Fibroblast of skin of right quadriceps (primary cell): ENCODE measurements at regions not wholly inside any gene's neighbourhood (a gene's known extent, or its start where the extent isn't known, plus 50 kb on each side); places are given as distances from the start of the nearest gene placed in this dataset.

Experiments
- DNase-seq: peaks from one replicate; pipeline ENCODE4 v3.0.0-alpha.2; 2013

DNA sequence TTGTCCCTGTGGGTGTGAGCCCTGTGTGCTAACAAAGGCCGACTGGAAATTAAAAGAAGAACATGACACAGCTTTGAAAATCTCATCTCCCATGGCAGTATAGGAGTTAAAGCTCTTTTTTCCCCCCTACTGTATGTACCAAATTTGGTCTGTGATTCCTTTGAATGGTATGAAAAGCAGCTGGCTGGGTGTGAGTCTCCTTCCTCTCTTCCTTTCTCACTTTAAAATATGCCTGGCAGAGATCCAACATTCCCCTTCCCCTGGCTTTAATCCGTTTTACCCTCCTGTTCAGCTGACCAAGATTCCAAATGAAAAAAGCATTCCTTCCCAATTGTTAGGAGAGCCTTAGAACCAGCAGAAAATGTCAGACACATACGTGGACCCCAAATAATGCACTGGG, 225.0 kb upstream of the CELF2 start:
- peak; percentile 98 for DNase-seq

DNA sequence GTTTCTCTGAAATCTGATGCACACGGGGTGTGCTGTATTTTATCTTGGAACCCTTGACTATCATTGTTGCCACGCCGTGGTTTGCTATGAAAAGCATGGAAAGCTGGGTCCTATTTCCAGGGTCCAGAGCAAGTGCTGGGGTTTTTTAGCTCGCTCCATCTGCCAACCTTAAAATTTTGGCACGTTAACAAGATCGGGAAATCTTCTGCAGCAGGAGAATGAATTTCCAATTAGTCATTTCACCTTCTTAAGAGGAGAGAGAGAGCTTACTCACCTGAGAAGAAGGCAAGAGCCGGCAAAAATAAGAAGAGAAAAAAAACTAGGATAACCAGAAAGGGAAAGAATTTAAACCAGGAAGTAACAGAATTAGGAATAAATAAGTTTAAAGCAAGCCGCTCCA, 223.6 kb upstream of the CELF2 start:
- no peak for DNase-seq

DNA sequence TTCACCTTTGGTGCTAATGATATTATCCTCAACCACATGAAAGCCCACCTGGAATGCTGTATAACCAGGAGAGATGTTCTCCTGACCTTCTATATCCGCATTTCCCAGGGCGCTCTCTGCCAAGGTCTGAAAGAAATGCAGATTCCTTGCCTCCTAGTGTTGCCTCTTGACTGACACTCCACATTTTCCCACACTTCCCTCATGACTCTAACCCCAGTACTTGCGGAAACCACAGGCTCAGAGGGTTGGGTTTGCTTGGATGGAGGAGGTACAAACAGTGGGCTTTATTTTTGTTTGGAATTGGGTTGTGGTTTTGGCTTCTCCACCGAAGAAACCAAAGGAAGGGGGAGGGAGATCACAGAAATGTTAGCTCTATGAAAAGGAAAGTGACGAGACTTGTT, 222.9 kb upstream of the CELF2 start:
- DNase-seq = peak; percentile 91

- peak; percentile 35 for DNase-seq
Observed at GRCh38 chr10:10796061-10796773, 221.5 kb upstream of the CELF2 start.

GRCh38 chr10:10796774-10797415, 220.8 kb upstream of the CELF2 start:
- peak; percentile 39 for DNase-seq

DNA sequence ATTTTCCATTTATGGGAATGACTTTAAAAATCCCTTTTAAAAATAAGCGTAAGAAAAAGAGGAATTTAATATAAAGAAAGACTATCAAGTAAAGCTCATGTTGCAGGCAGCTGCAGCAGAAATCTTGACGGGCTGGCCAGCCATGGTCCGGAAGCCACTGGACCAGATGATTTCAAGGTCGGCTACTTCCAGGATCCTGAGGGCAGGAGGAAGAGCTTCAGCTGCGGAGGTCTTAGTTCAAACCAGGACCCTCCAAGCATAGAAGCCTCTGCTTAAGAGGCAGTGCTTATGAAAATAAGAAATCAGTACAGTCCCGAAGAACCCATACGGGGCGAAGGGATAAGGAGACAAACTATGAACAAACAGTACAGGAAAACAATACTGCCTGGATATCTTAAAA, 220.2 kb upstream of the CELF2 start:
- DNase-seq = no peak

DNA sequence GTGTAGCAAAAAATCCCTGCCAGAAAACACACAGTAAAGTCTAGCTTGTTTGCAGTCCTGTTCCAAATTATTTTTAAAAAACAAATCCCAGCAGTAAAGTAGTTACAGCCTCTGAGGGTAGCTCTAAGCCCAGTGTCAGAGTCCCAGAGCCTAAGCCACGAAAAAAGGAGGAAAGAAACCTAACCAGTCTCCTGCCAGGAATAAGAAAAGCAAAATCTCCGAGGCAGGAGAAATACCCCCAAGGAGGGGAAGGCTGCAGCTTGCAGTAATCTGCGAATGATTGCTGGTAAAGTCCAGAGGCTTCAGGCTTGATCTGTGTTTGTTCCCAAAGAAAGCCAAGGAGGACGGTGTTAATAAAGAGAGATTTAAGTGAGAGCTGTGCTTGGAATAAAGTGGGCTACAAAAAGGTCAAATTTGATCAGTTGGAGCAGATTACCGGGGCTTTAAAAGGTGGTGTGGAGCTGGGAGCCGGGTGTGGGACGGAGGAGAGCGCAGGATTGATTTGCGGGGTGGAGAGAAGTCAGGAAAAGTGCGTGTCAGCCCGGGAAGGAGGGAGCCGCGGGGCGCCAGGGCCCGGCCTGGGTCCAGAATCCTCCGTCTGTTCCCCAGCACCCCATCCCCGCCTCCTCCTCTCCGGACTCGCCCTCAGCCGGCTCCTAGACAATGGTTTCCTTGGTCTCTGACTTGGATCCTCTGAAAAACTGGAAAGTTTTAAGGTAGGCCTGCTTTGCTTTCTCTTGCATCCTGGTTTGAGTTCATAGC, 219.4 kb upstream of the CELF2 start:
- no peak for DNase-seq

DNA sequence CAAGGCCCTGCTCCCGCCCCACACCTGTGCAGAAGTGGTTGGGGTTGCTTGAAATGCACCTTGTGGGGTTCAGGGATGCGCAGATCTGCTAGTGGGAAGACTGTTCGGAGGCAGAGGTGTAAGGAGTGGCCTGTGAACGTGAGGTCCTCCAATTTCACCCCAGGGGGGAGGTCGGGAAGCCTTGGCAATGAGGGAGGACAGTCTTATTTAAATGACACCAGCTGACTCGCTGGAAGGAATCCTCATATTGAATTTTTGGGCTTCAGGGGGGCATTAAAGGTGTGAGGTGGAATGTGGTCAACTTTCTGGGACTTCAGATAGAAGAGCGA, 218.8 kb upstream of the CELF2 start:
- DNase-seq = no peak

DNA sequence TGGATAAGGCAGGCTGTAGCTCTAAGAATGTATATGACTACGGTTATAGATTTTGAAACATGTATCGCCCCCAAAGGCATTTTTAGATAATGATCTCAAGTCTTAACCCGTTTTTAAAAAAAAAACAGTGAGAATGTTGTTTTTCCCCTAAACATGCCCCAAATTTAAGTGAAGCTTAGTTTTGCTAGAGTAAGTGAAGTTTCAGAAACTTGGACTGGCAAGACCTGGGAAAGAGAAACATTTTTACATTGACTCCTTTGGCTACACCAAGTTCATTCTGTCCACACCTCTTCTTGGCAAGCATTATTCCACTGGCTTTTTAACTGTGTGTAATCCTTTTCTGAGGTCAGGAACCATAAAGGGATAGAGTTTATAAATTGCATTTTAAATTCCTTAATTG, 216.7 kb upstream of the CELF2 start:
- DNase-seq = no peak

DNA sequence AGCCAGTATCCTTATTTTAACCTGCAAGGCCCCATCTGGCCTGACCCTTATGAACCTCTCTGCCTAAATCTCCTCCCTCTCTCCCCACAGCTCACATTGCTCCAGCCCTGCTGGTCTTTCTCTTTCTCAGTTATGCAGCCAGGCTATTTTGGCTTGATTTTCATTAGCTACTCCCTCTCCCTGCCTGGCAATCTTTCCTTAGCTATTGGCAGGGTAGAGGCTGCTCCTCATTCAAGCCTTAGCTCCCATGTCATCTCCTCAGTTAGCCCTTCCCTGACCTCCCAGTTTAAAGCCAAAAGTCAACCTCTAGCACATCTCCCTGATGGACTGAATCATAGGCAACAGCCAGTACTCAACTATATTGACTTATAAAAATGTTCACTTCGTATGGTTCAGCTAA, 214.4 kb upstream of the CELF2 start:
- peak; percentile 29 for DNase-seq

DNA sequence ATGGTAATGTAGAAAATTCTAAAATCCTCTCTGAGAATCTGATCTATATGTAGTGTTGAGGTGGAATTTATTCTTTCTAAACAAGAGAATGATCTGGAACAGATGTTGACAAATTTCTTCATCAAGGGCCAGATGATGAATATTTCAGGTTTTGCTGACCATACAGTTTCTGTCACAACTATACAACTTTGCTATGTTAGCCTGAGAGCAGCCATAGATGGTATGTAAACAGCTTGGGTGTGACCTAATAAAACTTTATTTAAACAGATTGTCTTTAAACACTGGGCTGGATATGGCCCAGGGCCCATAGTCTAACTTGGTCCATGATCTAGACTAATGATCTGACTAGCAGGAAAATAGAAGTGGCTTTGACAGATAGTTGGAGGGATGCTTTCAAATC, 213.6 kb upstream of the CELF2 start:
- DNase-seq = peak; percentile 21

DNA sequence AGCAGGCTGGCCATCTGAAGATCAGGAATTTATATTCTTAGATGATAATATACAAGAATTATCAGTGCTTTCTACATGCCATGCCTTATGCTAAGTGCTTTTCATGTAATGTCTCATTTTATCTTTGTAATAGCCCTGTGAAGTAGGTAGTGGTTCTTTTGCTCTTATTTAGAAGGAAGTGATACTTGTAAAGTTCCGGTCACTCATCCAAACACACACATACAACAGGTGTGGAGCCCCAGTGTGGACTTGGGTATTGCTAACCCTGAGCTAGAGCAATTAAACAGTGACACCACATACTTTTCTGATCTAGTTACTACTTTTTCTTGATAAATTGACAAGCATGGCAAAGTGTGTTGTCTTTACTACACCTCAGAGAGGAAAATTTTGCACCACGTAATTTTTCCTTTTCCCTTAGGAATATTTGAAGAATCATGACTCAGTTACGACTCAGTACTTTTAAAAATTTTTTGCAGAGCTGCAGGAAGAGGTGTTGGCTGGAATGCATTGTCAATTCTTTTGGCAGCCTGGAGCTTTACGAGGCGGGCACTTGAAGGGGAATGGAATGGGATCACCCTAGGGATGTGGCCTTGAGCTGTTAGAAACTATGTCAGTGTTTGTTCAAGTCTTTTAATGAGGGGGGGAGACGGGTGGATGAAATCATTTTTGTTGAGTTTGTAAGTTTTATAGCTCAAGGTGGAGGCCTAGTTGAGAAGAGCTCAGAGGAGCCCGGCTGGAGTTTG, 212.5 kb upstream of the CELF2 start:
- DNase-seq = peak; percentile 97

GRCh38 chr10:10807106-10807505, 210.6 kb upstream of the CELF2 start:
- no peak for DNase-seq

DNA sequence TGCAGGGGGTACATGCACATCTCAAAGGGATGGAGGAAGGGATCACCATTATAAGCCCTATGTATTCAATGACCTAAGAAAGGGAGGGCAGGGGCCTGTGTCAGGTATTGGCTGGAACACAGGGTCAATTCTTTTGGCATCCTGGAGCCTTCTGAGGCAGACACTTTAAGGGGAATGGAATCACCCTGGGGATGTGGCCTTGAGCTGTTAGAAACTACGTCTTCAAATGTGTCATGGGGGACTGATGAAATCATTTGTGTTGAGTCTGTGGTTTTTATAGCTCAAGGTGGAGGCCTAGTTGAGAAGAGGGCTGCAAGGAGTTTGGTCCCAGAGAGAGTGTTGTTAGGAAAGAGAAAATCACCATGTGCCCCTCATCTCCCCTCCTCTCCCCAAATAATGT, 206.1 kb upstream of the CELF2 start:
- peak; percentile 28 for DNase-seq

DNA sequence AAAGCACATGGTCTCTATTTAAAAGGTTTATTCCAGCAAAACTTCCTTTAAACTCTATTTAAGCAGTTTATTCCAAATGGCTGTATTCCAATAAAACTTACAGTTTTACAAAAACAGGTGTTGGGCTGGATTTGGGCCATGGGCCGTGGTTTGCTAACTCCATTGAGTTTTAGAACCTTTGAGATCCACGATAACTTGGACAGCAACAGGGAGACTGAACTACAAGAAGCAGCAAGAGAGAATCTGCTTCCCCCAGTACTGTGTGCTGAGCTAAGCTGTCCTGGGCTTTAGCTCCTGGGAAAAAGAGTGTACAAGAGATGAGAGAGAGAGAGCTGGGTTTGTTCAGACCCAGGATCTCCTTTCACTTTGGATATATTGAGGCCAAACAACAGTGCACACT, 204.0 kb upstream of the CELF2 start:
- no peak for DNase-seq

DNA sequence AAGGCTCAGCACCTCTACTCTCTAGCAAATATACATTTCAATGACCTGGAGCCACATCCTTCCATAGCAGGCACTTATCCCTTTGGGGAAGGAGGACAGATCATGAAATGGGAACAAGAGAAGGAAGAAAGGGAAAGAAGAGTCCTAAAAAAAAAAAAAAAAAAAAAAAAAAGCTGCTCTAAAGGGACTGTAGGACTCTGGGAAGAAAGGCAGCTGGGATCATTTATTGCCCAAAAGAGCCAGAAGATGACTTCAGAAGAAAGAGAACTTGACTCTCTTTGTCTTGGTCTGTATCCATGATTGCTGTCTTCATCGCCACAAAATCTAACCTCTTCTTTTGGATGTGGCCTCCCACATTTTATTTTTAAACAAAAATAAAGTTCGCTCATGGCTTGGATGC, 203.6 kb upstream of the CELF2 start:
- DNase-seq = no peak

DNA sequence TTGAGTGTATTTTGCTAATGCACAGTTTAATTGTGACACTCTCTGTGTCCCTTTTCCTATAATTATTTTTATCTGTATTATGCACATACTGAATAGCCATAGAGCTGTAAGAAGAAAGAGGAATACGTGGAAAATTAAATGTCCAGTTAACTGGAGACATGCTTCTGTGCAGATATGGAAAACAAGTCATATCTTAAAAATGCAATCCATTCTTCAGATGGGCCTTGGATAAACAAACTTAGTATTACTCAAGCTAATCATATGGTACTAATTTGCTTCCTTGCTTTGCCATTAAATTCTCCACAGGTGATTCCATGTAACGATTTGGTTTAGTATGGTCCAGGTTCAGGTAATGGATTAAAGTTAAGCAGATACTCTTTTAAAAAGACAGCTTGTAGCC, 201.2 kb upstream of the CELF2 start:
- peak; percentile 63 for DNase-seq

DNA sequence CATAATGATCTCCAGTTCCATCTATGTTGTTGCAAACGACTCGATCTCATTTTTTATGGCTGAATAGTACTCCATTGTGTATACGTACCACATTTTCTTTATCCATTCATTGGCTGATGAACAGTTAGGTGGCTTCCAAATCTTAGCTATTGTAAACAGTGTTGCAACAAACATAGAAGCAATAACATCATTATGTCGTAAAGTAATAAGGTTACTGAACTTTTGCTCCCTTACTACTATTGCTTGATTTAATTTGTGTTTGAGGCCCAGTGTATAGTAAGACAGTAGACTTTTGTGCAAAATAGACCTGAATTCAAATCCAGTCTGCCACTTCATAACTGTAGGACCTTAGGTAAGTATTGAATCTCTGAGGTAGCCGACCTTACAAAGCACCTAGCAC, 200.1 kb upstream of the CELF2 start:
- DNase-seq = no peak

DNA sequence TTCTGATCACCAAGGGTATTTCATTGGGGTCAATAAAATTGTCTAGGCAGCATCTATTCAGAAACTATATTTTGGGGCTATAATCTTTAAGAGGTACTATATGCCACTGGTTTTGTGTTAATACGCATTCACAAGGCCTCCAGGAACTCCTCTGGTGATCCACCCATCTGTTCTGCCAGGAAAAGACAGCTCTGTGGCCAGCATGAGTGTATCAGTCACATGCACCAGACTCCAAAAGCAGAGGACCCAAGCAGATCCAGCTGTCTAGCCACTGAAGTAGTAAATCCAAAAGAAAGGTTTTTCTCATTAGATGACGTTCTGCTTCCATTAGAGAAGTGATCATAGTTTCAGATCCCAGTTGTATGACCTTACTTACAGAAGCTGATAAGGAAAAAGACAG, 199.6 kb upstream of the CELF2 start:
- peak; percentile 54 for DNase-seq

GRCh38 chr10:10819206-10819856, 198.3 kb upstream of the CELF2 start:
- DNase-seq = no peak

DNA sequence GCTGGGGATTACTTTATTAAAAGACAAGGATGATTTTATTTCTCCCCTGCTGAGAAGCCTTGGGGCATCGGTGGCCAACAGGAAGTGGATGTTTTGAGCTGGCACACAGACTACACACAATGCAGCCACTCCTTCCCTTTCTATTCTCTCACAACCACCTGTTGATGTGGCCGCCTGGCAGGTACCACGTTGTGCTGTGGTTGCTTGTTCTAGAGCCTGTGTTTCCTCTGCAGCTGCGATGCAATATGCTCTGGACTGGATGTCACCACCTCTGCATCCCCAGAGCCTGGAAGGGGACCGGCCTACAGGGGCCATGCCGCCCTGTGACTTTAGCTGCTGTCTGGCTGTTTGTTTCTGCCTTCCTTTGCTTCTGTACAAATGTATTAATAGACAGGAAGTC, 195.7 kb upstream of the CELF2 start:
- no peak for DNase-seq

GRCh38 chr10:10824591-10825148, 193.0 kb upstream of the CELF2 start:
- DNase-seq = peak; percentile 79

- DNase-seq = peak; percentile 67
Observed at GRCh38 chr10:10826125-10826524, 191.5 kb upstream of the CELF2 start.
